DND-41 (cell line): ENCODE measurements at regions not wholly inside any gene's neighbourhood (a gene's known extent, or its start where the extent isn't known, plus 50 kb on each side); places are given as distances from the start of the nearest gene placed in this dataset.

Experiments used
- ATAC-seq: fragments of 200-7000 bp; cut with Tn5 transposase; 3 replicates; pipeline ENCODE4 v1.9.1; 2021; ENCODE audit warnings: low read depth; ENCODE audit not compliant: insufficient read depth
- DNase-seq: peaks from one replicate; pipeline ENCODE4 v3.0.0-alpha.2; 2020
- H2AFZ ChIP-seq: 2 replicates; pipeline ENCODE4 v1.6.0; 2012; ENCODE audit warnings: low read depth, low read length
- H3K27ac ChIP-seq: 2 replicates; pipeline ENCODE4 v1.5.1; 2012; ENCODE audit warnings: low read length, inconsistent platforms
- H3K27me3 ChIP-seq: fragments of 200-600 bp; sonication (generic); 2 replicates; pipeline ENCODE4 v1.6.0; 2012; ENCODE audit warnings: low read length, mild to moderate bottlenecking, inconsistent platforms; ENCODE audit not compliant: insufficient read depth, poor library complexity
- H3K36me3 ChIP-seq: 2 replicates; pipeline ENCODE4 v1.5.1; 2012; ENCODE audit warnings: low read length, inconsistent platforms; ENCODE audit not compliant: insufficient read depth
- H3K4me1 ChIP-seq: 2 replicates; pipeline ENCODE4 v1.5.1; 2012; ENCODE audit warnings: mild to moderate bottlenecking, low read length; ENCODE audit not compliant: insufficient read depth
- H3K4me2 ChIP-seq: 2 replicates; pipeline ENCODE4 v1.6.0; 2012; ENCODE audit warnings: mild to moderate bottlenecking, moderate library complexity, low read length, inconsistent platforms; ENCODE audit not compliant: insufficient read depth
- H3K4me3 ChIP-seq, 2 experiments: fragments of 200-600 bp in 1 of 2; shearing (Covaris generic) in 1 of 2; 2 replicates each; pipeline ENCODE4 v1.5.1; 2012 to 2016; ENCODE audit warnings: inconsistent platforms in 2 of 2, low read length in 2 of 2, mild to moderate bottlenecking in 2 of 2, low read depth in 1 of 2, moderate library complexity in 1 of 2
- H3K79me2 ChIP-seq: 2 replicates; pipeline ENCODE4 v1.6.0; 2012; ENCODE audit warnings: low read length, inconsistent platforms; ENCODE audit not compliant: insufficient read depth
- H3K9ac ChIP-seq: 2 replicates; pipeline ENCODE4 v1.6.0; 2012; ENCODE audit warnings: low read depth, mild to moderate bottlenecking, inconsistent platforms, low read length, moderate library complexity
- H3K9me3 ChIP-seq: 2 replicates; pipeline ENCODE4 v1.5.1; 2012; ENCODE audit warnings: low read length, moderate library complexity, mild to moderate bottlenecking, inconsistent platforms; ENCODE audit not compliant: insufficient read depth, severe bottlenecking
- H4K20me1 ChIP-seq: 2 replicates; pipeline ENCODE4 v1.6.0; 2012; ENCODE audit warnings: low read length; ENCODE audit not compliant: insufficient read depth
- CTCF ChIP-seq: IDR thresholded peaks from 2 replicates; pipeline ENCODE4 v1.5.1; 2012; ENCODE audit warnings: borderline replicate concordance, low read length, moderate library complexity, mild to moderate bottlenecking; ENCODE audit not compliant: poor library complexity, severe bottlenecking; ENCODE audit errors: extremely low read depth
- EZH2 ChIP-seq: IDR thresholded peaks from 3 replicates; pipeline ENCODE4 v1.6.1; 2012; ENCODE audit warnings: borderline replicate concordance, low read depth, mild to moderate bottlenecking, moderate library complexity, low read length, inconsistent platforms; ENCODE audit not compliant: severe bottlenecking

GRCh38 chr11:21659961-21660360 lies 532.9 kb upstream of the ANO5 start:
- Histone ChIP-seq H3K79me2 (no peaks in the 10 kb centered on the region), H4K20me1 (no peaks in the 10 kb centered on the region), H3K4me2 (no peak overlapping the region), H3K36me3 (no peaks in the 10 kb centered on the region), H3K27ac (no peak overlapping the region), H3K4me1 (peaks cover 17% of the 10 kb centered on the region), H3K4me3 (no peak overlapping the region), H2AFZ (no peak overlapping the region), H3K9ac (no peak overlapping the region), H3K9me3 (no peaks in the 10 kb centered on the region), H3K27me3 (no peaks in the 10 kb centered on the region)
- DNase-seq (no peak), ATAC-seq (no peak)
- no peak for TF ChIP-seq EZH2
- no peak for TF ChIP-seq CTCF

- H3K4me1 ChIP-seq, result no peaks in the 10 kb centered on the region
- no peak overlapping the region for H3K4me2 ChIP-seq
- DNase-seq, result no peak
- H2AFZ ChIP-seq, result no peak overlapping the region
- no peak for TF ChIP-seq CTCF
- no peak for TF ChIP-seq EZH2
- no peak overlapping the region for H3K4me3 ChIP-seq
- H3K27ac ChIP-seq, result no peak overlapping the region
- no peaks in the 10 kb centered on the region for H3K27me3 ChIP-seq
- H3K79me2 ChIP-seq, result no peaks in the 10 kb centered on the region
- no peak overlapping the region for H3K9ac ChIP-seq
- H4K20me1 ChIP-seq, result no peaks in the 10 kb centered on the region
- H3K36me3 ChIP-seq, result no peaks in the 10 kb centered on the region
- no peak for ATAC-seq
- peaks cover 6% of the 10 kb centered on the region for H3K9me3 ChIP-seq
Measured at GRCh38 chr11:21675049-21675616, 517.8 kb upstream of the ANO5 start.

- Histone ChIP-seq H3K9me3 (peaks cover 2% of the 10 kb centered on the region), H3K4me1 (no peaks in the 10 kb centered on the region), H3K4me3 (no peak overlapping the region), H4K20me1 (no peaks in the 10 kb centered on the region), H2AFZ (no peak overlapping the region), H3K79me2 (no peaks in the 10 kb centered on the region), H3K9ac (no peak overlapping the region), H3K4me2 (no peak overlapping the region), H3K36me3 (no peaks in the 10 kb centered on the region), H3K27me3 (no peaks in the 10 kb centered on the region), H3K27ac (no peak overlapping the region)
- TF ChIP-seq CTCF (no peak), EZH2 (no peak)
- DNase-seq (no peak), ATAC-seq (no peak)
Measured at GRCh38 chr11:21687643-21688042, 505.2 kb upstream of the ANO5 start.

DNA sequence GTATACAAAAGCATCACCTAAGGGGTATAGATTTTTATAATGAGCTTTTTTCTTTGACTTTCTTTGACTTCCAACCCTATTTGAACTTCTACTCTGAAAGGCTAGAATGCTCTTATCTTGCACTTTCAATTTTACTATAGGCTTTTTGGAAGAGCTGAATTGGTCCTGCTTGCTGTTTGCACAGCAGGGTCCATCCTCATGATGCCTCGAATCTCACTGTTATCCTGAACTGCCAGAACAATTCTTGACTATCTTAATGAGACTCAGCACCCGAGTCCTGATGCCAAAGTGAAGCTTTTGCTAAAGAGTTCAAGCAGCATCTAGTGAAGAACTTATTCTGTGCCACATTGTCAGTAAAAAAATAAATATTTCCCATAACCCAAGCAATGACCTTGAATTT lies 488.3 kb upstream of the ANO5 start:
- TF ChIP-seq CTCF, result no peak
- H3K27ac ChIP-seq, result no peak overlapping the region

More for the DNA sequence above, 488.3 kb upstream of the ANO5 start:
- no peaks in the 10 kb centered on the region for H3K79me2 ChIP-seq
- H3K27me3 ChIP-seq, result no peaks in the 10 kb centered on the region
- H3K4me1 ChIP-seq, result no peaks in the 10 kb centered on the region
- H3K4me2 ChIP-seq, result no peak overlapping the region
- no peaks in the 10 kb centered on the region for H3K36me3 ChIP-seq
- no peaks in the 10 kb centered on the region for H3K9me3 ChIP-seq
- ATAC-seq (no peak), DNase-seq (no peak)
- no peaks in the 10 kb centered on the region for H4K20me1 ChIP-seq
- H3K4me3 ChIP-seq, result no peak overlapping the region
- no peak overlapping the region for H3K9ac ChIP-seq
- no peak overlapping the region for H2AFZ ChIP-seq
